ENCODE measurements at regions not wholly inside any gene's neighbourhood (a gene's known extent, or its start where the extent isn't known, plus 50 kb on each side); places are given as distances from the start of the nearest gene placed in this dataset.
A peak's percentile ranks its signal among the peaks of the same experiment; 100 is the strongest.

DNA sequence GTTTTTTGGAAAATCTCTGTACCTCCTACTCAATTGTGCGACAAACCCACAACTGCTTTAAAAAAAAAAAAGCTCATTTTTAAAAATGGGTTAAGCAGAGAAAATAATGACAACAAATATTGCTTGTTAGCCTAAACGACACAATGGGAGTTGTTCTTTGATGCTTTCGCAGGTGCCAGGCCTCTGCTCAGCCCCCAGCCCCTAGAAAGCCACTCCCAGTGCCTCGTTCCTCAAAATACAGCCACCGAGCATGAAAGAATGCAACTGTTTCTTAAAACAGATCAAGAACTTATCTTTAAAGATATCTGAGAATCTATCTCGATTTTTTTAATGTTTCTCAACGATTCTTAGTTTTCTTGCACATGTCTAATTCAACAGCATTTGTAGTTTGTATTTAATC lies 85.2 kb upstream of the PFKP start:
- DNase-seq, result no peak
- Histone ChIP-seq H4K8ac (ENCODE audit: low read length) (no peak overlapping the region), H3K4me2 (ENCODE audit: low read length, poor library complexity, severe bottlenecking) (no peak overlapping the region), H3K27ac (ENCODE audit: low read length, poor library complexity, severe bottlenecking) (no peak overlapping the region), H3K9me3 (ENCODE audit: control insufficient read depth, low read length) (no peaks in the 10 kb centered on the region), H4K91ac (ENCODE audit: low read length) (no peak overlapping the region), H3K79me1 (replicated peaks; ENCODE audit: low read length, poor library complexity, severe bottlenecking) (no peaks in the 10 kb centered on the region), H2BK120ac (ENCODE audit: low read depth, low read length) (no peak overlapping the region), H3K9ac (ENCODE audit: low read length) (no peak overlapping the region), H3K14ac (ENCODE audit: low read length in 2 of 2) (no peak overlapping the region), H3K4ac (ENCODE audit: low read depth in 1 of 2, low read length in 2 of 2) (no peak overlapping the region), H2BK15ac (ENCODE audit: low read depth, poor library complexity, severe bottlenecking) (no peak overlapping the region), H2BK5ac (ENCODE audit: low read depth, low read length, poor library complexity, severe bottlenecking) (no peak overlapping the region), H3K4me3 (ENCODE audit: insufficient read depth in 1 of 2, low read depth in 1 of 2, low read length in 2 of 2) (no peak overlapping the region), H2AK5ac (ENCODE audit: low read length, severe bottlenecking) (peak overlapping the region; percentile 61), H3K18ac (ENCODE audit: low read depth in 1 of 2, low read length in 2 of 2) (no peak overlapping the region), H3K36me3 (ENCODE audit: control insufficient read depth in 1 of 2, insufficient read depth in 2 of 2, low read depth in 1 of 2, low read length in 2 of 2) (no peaks in the 10 kb centered on the region), H3K27me3 (ENCODE audit: control insufficient read depth in 1 of 2, insufficient read depth in 1 of 2, low read length in 2 of 2) (peaks cover 0 to 7% of the 10 kb centered on the region in 2 experiments), H2AFZ (ENCODE audit: low read depth, low read length) (no peak overlapping the region), H3K4me1 (ENCODE audit: control insufficient read depth, insufficient read depth, low read depth, low read length) (peaks cover 21% of the 10 kb centered on the region), H2BK12ac (ENCODE audit: low read length in 2 of 2) (no peak overlapping the region), H3K23ac (ENCODE audit: low read length in 2 of 2) (no peak overlapping the region)
- 89% methylated on average over 6 of the region's 7 CpGs for WGBS

DNA sequence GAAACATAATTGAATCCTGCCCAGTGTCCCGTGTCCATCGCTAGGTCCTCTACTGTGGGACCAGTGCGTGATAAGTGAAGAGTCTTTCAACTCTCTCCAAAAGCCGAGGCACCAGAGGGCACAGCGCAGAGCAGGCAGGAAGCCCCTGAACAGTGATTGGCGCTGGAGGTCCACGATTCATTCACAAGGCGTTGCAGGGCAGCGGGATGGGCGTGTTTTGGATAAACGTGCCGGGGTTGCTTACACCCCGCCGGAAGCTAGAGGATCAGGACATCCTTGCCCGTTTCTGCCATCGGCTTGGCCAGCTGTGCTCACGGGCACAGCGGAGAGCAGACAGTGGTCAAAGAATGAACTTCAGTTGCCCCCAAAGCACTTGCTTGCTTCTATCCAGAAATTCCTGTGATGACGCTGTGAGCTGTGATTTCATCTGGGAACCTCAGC lies 86.0 kb upstream of the PFKP start:
- Histone ChIP-seq H2BK120ac (ENCODE audit: low read depth, low read length) (no peak overlapping the region), H2BK12ac (ENCODE audit: low read length in 2 of 2) (peak overlapping the region in 1 of 2 experiments; percentile 4), H2BK5ac (ENCODE audit: low read depth, low read length, poor library complexity, severe bottlenecking) (no peak overlapping the region), H4K8ac (ENCODE audit: low read length) (peak overlapping the region; percentile 45), H3K27me3 (ENCODE audit: control insufficient read depth in 1 of 2, insufficient read depth in 1 of 2, low read length in 2 of 2) (peaks cover 0 to under 1% of the 10 kb centered on the region in 2 experiments), H2AK5ac (ENCODE audit: low read length, severe bottlenecking) (no peak overlapping the region), H2AFZ (ENCODE audit: low read depth, low read length) (no peak overlapping the region), H4K91ac (ENCODE audit: low read length) (no peak overlapping the region), H2BK15ac (ENCODE audit: low read depth, poor library complexity, severe bottlenecking) (no peak overlapping the region), H3K9me3 (ENCODE audit: control insufficient read depth, low read length) (no peaks in the 10 kb centered on the region), H3K4ac (ENCODE audit: low read depth in 1 of 2, low read length in 2 of 2) (no peak overlapping the region), H3K23ac (ENCODE audit: low read length in 2 of 2) (no peak overlapping the region), H3K18ac (ENCODE audit: low read depth in 1 of 2, low read length in 2 of 2) (peak overlapping the region in 1 of 2 experiments; percentile 34), H3K4me2 (ENCODE audit: low read length, poor library complexity, severe bottlenecking) (peak overlapping the region; percentile 55), H3K36me3 (ENCODE audit: control insufficient read depth in 1 of 2, insufficient read depth in 2 of 2, low read depth in 1 of 2, low read length in 2 of 2) (no peaks in the 10 kb centered on the region), H3K14ac (ENCODE audit: low read length in 2 of 2) (no peak overlapping the region), H3K27ac (ENCODE audit: low read length, poor library complexity, severe bottlenecking) (peak overlapping the region; percentile 55), H3K4me1 (ENCODE audit: control insufficient read depth, insufficient read depth, low read depth, low read length) (peaks cover 21% of the 10 kb centered on the region), H3K79me1 (replicated peaks; ENCODE audit: low read length, poor library complexity, severe bottlenecking) (no peaks in the 10 kb centered on the region), H3K9ac (ENCODE audit: low read length) (peak overlapping the region; percentile 57), H3K4me3 (ENCODE audit: insufficient read depth in 1 of 2, low read depth in 1 of 2, low read length in 2 of 2) (peak overlapping the region in 1 of 2 experiments; percentile 39)
- DNase-seq, result no peak
- WGBS, result 89% methylated on average over 18 of the region's 19 CpGs

DNA sequence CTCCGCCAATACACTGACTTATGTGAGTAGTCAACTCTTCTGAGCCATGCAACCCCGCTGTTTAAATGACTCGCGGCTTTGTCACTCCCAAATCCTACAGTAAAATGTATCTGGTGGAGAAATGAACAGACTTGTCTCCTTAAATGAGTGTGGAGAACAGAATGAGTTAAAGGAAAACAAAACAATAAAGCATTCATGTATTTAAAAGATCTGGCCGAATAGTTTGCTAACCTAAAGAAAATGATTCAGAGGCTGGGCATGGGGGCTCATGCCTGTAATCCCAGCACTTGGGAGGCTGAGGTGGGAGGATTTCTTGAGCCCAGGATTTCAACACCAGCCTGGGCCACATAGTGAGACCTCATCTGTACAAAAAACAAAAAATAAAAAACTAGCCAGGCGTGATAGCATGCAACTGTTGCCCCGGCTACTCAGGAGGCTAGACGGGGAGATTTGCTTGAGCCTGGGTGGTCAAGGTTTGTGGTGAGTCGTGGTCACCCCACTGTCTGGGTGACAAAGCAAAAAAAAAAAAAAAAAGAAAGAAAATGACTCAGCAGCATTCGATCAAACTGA lies 86.5 kb upstream of the PFKP start:
- Histone ChIP-seq H3K9me3 (ENCODE audit: control insufficient read depth, low read length) (no peaks in the 10 kb centered on the region), H2AK5ac (ENCODE audit: low read length, severe bottlenecking) (no peak overlapping the region), H3K4ac (ENCODE audit: low read depth in 1 of 2, low read length in 2 of 2) (no peak overlapping the region), H2AFZ (ENCODE audit: low read depth, low read length) (no peak overlapping the region), H3K23ac (ENCODE audit: low read length in 2 of 2) (no peak overlapping the region), H3K4me1 (ENCODE audit: control insufficient read depth, insufficient read depth, low read depth, low read length) (peaks cover 20% of the 10 kb centered on the region), H3K18ac (ENCODE audit: low read depth in 1 of 2, low read length in 2 of 2) (peak overlapping the region in 1 of 2 experiments; percentile 57), H2BK15ac (ENCODE audit: low read depth, poor library complexity, severe bottlenecking) (no peak overlapping the region), H4K91ac (ENCODE audit: low read length) (no peak overlapping the region), H3K14ac (ENCODE audit: low read length in 2 of 2) (no peak overlapping the region), H2BK12ac (ENCODE audit: low read length in 2 of 2) (no peak overlapping the region), H3K79me1 (replicated peaks; ENCODE audit: low read length, poor library complexity, severe bottlenecking) (no peaks in the 10 kb centered on the region), H3K9ac (ENCODE audit: low read length) (peak overlapping the region; percentile 57), H4K8ac (ENCODE audit: low read length) (no peak overlapping the region), H2BK120ac (ENCODE audit: low read depth, low read length) (no peak overlapping the region), H2BK5ac (ENCODE audit: low read depth, low read length, poor library complexity, severe bottlenecking) (no peak overlapping the region), H3K36me3 (ENCODE audit: control insufficient read depth in 1 of 2, insufficient read depth in 2 of 2, low read depth in 1 of 2, low read length in 2 of 2) (no peaks in the 10 kb centered on the region), H3K4me2 (ENCODE audit: low read length, poor library complexity, severe bottlenecking) (peak overlapping the region; percentile 55), H3K4me3 (ENCODE audit: insufficient read depth in 1 of 2, low read depth in 1 of 2, low read length in 2 of 2) (no peak overlapping the region), H3K27ac (ENCODE audit: low read length, poor library complexity, severe bottlenecking) (peak overlapping the region; percentile 55), H3K27me3 (ENCODE audit: control insufficient read depth in 1 of 2, insufficient read depth in 1 of 2, low read length in 2 of 2) (no peaks in the 10 kb centered on the region)
- 45% methylated on average over 7 of the region's 10 CpGs for WGBS
- DNase-seq, result peak; percentile 71

DNA sequence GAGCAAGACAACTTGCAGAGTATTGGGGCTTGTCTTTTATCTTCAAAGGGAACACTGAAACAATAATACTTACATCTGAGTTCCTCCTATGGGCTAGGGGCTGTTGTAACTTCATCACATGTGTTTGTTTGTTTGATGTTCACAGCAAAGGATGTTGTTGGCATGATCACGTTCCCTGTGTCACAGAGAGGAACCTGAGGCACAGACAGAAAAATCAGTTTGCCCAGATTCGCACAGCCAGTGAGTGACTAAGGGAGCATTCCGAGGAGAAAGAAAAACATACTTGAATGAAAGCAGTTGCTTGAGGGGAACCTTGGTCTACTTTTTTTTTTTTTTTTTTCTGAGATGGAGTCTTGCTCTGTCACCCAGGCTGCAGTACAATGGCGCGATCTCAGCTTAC lies 87.2 kb upstream of the PFKP start:
- peaks cover 16% of the 10 kb centered on the region for H3K4me1 ChIP-seq (ENCODE audit: control insufficient read depth, insufficient read depth, low read depth, low read length)
- no peak overlapping the region for H2AFZ ChIP-seq (ENCODE audit: low read depth, low read length)
- H4K91ac ChIP-seq (ENCODE audit: low read length), result no peak overlapping the region
- H2BK120ac ChIP-seq (ENCODE audit: low read depth, low read length), result no peak overlapping the region
- H3K9me3 ChIP-seq (ENCODE audit: control insufficient read depth, low read length), result no peaks in the 10 kb centered on the region
- H3K4me2 ChIP-seq (ENCODE audit: low read length, poor library complexity, severe bottlenecking), result no peak overlapping the region
- no peaks in the 10 kb centered on the region for H3K79me1 ChIP-seq (replicated peaks; ENCODE audit: low read length, poor library complexity, severe bottlenecking)
- no peak overlapping the region for H3K23ac ChIP-seq (ENCODE audit: low read length in 2 of 2)
- H3K9ac ChIP-seq (ENCODE audit: low read length), result no peak overlapping the region
- peak; percentile 14 for DNase-seq
- no peak overlapping the region for H2BK15ac ChIP-seq (ENCODE audit: low read depth, poor library complexity, severe bottlenecking)
- peak overlapping the region in 1 of 2 experiments; percentile 34 for H2BK12ac ChIP-seq (ENCODE audit: low read length in 2 of 2)
- no peak overlapping the region for H4K8ac ChIP-seq (ENCODE audit: low read length)
- peak overlapping the region; percentile 55 for H3K27ac ChIP-seq (ENCODE audit: low read length, poor library complexity, severe bottlenecking)
- H3K14ac ChIP-seq (ENCODE audit: low read length in 2 of 2), result no peak overlapping the region
- no peaks in the 10 kb centered on the region for H3K27me3 ChIP-seq (ENCODE audit: control insufficient read depth in 1 of 2, insufficient read depth in 1 of 2, low read length in 2 of 2)
- no peak overlapping the region for H2AK5ac ChIP-seq (ENCODE audit: low read length, severe bottlenecking)
- no peak overlapping the region for H3K4ac ChIP-seq (ENCODE audit: low read depth in 1 of 2, low read length in 2 of 2)
- H2BK5ac ChIP-seq (ENCODE audit: low read depth, low read length, poor library complexity, severe bottlenecking), result no peak overlapping the region
- H3K18ac ChIP-seq (ENCODE audit: low read depth in 1 of 2, low read length in 2 of 2), result no peak overlapping the region
- no peak overlapping the region for H3K4me3 ChIP-seq (ENCODE audit: insufficient read depth in 1 of 2, low read depth in 1 of 2, low read length in 2 of 2)
- no peaks in the 10 kb centered on the region for H3K36me3 ChIP-seq (ENCODE audit: control insufficient read depth in 1 of 2, insufficient read depth in 2 of 2, low read depth in 1 of 2, low read length in 2 of 2)
- WGBS, result 70% methylated on average over 5 of the region's 5 CpGs

All from mesenchymal stem cell (in vitro differentiated cells and primary cell).